ENCODE measurements at regions not wholly inside any gene's neighbourhood (a gene's known extent, or its start where the extent isn't known, plus 50 kb on each side); places are given as distances from the start of the nearest gene placed in this dataset.
A peak's percentile ranks its signal among the peaks of the same experiment; 100 is the strongest.

DNA sequence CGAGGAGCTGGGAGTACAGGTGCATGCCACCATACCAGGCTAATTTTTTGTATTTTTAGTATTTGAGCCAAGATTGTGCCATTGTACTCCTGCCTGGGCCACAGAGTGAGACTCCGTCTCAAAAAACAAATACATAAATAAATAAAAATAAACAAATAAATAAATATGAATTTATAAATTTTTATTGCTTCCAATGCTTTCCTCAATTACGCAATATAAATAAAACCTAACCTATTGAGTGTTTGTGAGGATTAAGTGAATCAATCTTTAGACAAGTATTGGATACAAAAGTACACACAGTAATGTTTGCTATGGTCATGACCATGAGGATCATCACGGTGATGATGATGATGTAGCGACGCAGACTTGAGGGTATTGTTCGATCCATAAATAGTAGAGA is 257.4 kb downstream of the ASXL3 start:
- no peak for DNase-seq (ENCODE audit: low read depth)

DNA sequence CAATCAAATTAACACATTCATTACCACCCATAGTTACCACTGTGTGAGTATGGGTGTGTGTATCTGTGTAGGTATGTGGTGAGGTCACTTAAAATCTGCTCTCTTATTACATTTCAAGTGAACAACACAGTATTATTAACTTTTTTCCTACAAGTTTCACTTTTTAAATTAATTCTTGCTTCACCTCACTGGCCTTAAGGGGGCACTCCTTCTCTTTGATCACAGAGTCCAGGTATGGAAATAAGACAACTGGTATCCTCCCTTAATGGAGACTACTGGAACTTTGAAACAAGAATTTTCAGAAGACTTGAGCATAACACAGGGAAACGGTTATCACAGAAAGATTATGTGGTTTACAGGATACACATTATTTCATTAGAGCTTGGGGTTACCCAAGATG is 255.8 kb downstream of the ASXL3 start:
- no peak for DNase-seq (ENCODE audit: low read depth)
- no peak overlapping the region for H3K4me3 ChIP-seq (replicated peaks; ENCODE audit: low read depth, low read length)
- TF ChIP-seq, protein P1, sequence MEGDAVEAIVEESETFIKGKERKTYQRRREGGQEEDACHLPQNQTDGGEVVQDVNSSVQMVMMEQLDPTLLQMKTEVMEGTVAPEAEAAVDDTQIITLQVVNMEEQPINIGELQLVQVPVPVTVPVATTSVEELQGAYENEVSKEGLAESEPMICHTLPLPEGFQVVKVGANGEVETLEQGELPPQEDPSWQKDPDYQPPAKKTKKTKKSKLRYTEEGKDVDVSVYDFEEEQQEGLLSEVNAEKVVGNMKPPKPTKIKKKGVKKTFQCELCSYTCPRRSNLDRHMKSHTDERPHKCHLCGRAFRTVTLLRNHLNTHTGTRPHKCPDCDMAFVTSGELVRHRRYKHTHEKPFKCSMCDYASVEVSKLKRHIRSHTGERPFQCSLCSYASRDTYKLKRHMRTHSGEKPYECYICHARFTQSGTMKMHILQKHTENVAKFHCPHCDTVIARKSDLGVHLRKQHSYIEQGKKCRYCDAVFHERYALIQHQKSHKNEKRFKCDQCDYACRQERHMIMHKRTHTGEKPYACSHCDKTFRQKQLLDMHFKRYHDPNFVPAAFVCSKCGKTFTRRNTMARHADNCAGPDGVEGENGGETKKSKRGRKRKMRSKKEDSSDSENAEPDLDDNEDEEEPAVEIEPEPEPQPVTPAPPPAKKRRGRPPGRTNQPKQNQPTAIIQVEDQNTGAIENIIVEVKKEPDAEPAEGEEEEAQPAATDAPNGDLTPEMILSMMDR (IDR thresholded peaks at IDR 0.05; ENCODE audit: low read length, missing control alignments): no peak

More for the DNA sequence above, 257.4 kb downstream of the ASXL3 start:
- H3K4me3 ChIP-seq (replicated peaks; ENCODE audit: low read depth, low read length): no peak overlapping the region
- TF ChIP-seq, protein P1 (IDR thresholded peaks at IDR 0.05; ENCODE audit: low read length, missing control alignments): no peak

DNA sequence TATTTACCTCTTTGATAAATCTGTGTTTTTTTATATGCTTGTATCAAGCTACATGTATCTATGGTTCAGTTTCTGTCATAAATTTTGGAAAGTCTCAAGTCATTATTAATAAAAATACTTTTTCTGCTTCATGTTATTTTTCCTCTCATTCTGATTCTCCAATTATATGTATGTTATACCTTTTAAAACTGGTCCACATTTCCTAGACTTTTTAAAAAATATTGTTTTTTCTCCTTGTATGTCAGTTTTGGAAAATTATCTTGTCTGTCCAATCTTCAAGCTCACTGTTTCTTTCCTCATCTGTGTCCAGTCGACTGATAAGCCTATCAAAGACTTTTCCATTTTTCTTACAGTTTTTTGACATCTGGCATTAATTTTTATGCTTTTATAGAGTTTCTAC is 253.4 kb downstream of the ASXL3 start:
- no peak for DNase-seq (ENCODE audit: low read depth)
- H3K4me3 ChIP-seq (replicated peaks; ENCODE audit: low read depth, low read length): no peak overlapping the region
- TF ChIP-seq, protein P1 (IDR thresholded peaks at IDR 0.05; ENCODE audit: low read length, missing control alignments): no peak

DNA sequence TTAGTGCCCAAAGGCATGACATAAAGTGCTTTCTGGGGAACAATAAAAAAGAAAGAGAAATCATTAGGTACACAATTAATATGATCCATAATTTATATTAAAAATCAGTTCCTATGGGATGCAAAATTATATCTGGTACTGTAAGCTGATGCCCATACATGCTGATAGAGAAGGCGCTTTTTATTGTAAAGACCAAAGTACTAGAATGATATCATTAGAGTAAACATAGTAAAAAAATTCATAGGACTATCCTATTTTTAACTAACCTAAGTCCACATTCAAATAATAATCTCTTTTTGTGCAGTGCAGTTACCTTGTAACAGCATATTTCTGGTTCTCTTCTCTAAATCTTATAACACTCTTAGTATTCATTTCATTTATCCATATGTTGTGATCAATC is 252.2 kb downstream of the ASXL3 start:
- no peak overlapping the region for H3K4me3 ChIP-seq (replicated peaks; ENCODE audit: low read depth, low read length)
- TF ChIP-seq, protein P1 (IDR thresholded peaks at IDR 0.05; ENCODE audit: low read length, missing control alignments): no peak

DNA sequence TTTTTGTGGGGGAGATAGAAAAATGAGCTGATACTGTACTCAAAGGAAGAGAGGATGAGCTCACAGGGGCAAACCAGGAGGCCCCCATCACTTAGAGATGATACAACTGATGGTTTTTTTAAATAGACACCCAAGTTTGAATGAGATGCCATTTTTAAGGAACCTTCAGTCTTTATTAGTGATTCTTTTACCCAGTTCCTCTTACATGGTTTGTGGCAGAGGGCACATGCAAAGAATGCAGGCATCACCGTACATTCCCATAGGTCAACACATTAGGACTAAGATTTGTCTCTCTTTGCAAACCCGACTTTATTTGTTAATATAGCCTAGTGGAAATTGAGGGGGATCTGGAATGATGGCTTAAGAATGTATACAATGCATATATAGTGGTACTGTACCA is 250.9 kb downstream of the ASXL3 start:
- TF ChIP-seq, protein P1 (IDR thresholded peaks at IDR 0.05; ENCODE audit: low read length, missing control alignments): no peak
- H3K4me3 ChIP-seq (replicated peaks; ENCODE audit: low read depth, low read length): no peak overlapping the region
- no peak for DNase-seq (ENCODE audit: low read depth)

More for the DNA sequence above, 252.2 kb downstream of the ASXL3 start:
- no peak for DNase-seq (ENCODE audit: low read depth)

DNA sequence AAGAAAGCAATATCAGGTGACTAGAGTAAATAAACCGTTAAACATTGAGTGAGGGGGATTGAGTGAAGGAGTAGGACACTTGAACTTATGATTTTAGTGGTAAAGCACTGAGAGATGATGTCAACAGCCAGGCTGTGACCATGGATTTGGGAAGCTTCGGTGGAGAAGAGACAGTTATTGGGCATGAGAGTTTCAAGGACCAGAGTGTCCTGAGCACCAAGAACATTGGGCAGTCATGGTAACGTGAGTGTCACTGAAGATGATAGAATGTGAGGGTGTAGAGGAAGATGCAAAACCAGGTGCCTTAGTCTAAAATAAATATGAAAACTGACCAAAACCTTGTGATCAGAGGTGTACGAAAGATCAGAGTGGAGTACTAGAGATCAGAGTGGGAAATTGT is 248.1 kb downstream of the ASXL3 start:
- DNase-seq (ENCODE audit: low read depth): no peak
- TF ChIP-seq, protein P1 (IDR thresholded peaks at IDR 0.05; ENCODE audit: low read length, missing control alignments): no peak
- no peak overlapping the region for H3K4me3 ChIP-seq (replicated peaks; ENCODE audit: low read depth, low read length)

DNA sequence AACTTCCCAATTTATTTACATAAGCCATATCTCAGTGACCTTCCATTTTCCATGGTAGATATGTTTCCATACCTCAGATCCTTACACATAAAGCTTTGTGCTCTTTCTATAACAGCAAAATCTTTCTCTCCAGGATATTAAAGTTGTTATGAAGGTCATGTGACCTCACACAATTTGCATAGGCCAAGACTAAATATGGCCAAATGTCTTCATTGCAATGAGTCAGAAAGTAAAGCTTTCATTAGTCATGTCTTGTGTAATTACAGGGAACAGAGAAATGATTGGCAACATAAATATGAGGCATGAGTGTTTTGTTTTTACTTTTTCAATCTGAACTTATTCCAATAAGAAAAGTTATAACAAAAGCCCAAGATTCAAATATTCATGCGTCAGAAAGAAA is 243.5 kb downstream of the ASXL3 start:
- TF ChIP-seq, protein P1 (IDR thresholded peaks at IDR 0.05; ENCODE audit: low read length, missing control alignments): no peak
- DNase-seq (ENCODE audit: low read depth): peak; percentile 68
- no peak overlapping the region for H3K4me3 ChIP-seq (replicated peaks; ENCODE audit: low read depth, low read length)
